Stomach smooth muscle (tissue), 2 donors: ENCODE measurements at regions not wholly inside any gene's neighbourhood (a gene's known extent, or its start where the extent isn't known, plus 50 kb on each side); places are given as distances from the start of the nearest gene placed in this dataset.

Experiments
- H3K27ac ChIP-seq: one replicate; pipeline ENCODE4 v1.7.0; 2013; ENCODE audit warnings: mild to moderate bottlenecking, low read length, inconsistent platforms
- H3K27me3 ChIP-seq, 2 donors: one replicate each; pipeline ENCODE4 v1.7.0; 2013; ENCODE audit warnings: low read length in 2 of 2; ENCODE audit not compliant: insufficient read depth in 2 of 2, control insufficient read depth in 1 of 2
- H3K36me3 ChIP-seq, 2 donors: one replicate each; pipeline ENCODE4 v1.7.0; 2013; ENCODE audit warnings: low read length in 2 of 2; ENCODE audit not compliant: control insufficient read depth in 2 of 2, insufficient read depth in 2 of 2
- H3K4me1 ChIP-seq: one replicate; pipeline ENCODE4 v1.7.0; 2013; ENCODE audit warnings: low read length; ENCODE audit not compliant: control insufficient read depth, insufficient read depth
- H3K4me3 ChIP-seq, 2 donors: one replicate each; pipeline ENCODE4 v1.7.0; 2013; ENCODE audit warnings: low read length in 2 of 2
- H3K9ac ChIP-seq, 2 donors: one replicate each; pipeline ENCODE4 v1.7.0; 2013; ENCODE audit warnings: low read length in 2 of 2, mild to moderate bottlenecking in 1 of 2
- H3K9me3 ChIP-seq, 2 donors: one replicate each; pipeline ENCODE4 v1.7.0; 2013; ENCODE audit warnings: low read length in 2 of 2; ENCODE audit not compliant: control insufficient read depth in 2 of 2
- donor health status: healthy.
- donor health status: Pancreatic carcinoma.

GRCh38 chr7:35552691-35553090, 142.2 kb downstream of the HERPUD2 start:
- H3K4me1 ChIP-seq: no peaks in the 10 kb centered on the region
- H3K9ac ChIP-seq: no peak overlapping the region
- no peak overlapping the region for H3K27ac ChIP-seq
- H3K36me3 ChIP-seq: no peaks in the 10 kb centered on the region
- H3K9me3 ChIP-seq: no peaks in the 10 kb centered on the region
- H3K4me3 ChIP-seq: no peak overlapping the region
- peaks cover 0 to 3% of the 10 kb centered on the region in 2 donors for H3K27me3 ChIP-seq

- Histone ChIP-seq H3K27me3 (peaks cover 0 to 3% of the 10 kb centered on the region in 2 donors), H3K27ac (no peak overlapping the region), H3K9ac (no peak overlapping the region), H3K4me1 (no peaks in the 10 kb centered on the region), H3K4me3 (no peak overlapping the region), H3K36me3 (no peaks in the 10 kb centered on the region), H3K9me3 (no peaks in the 10 kb centered on the region)
These were observed 143.4 kb downstream of the HERPUD2 start for GRCh38 chr7:35551321-35552081.

- no peaks in the 10 kb centered on the region for H3K4me1 ChIP-seq
- H3K27ac ChIP-seq: no peak overlapping the region
- no peaks in the 10 kb centered on the region for H3K36me3 ChIP-seq
- H3K9ac ChIP-seq: no peak overlapping the region
- H3K4me3 ChIP-seq: no peak overlapping the region
- H3K9me3 ChIP-seq: no peaks in the 10 kb centered on the region
- peaks cover 0 to 3% of the 10 kb centered on the region in 2 donors for H3K27me3 ChIP-seq
These were observed 144.1 kb downstream of the HERPUD2 start for GRCh38 chr7:35550831-35551230.

DNA sequence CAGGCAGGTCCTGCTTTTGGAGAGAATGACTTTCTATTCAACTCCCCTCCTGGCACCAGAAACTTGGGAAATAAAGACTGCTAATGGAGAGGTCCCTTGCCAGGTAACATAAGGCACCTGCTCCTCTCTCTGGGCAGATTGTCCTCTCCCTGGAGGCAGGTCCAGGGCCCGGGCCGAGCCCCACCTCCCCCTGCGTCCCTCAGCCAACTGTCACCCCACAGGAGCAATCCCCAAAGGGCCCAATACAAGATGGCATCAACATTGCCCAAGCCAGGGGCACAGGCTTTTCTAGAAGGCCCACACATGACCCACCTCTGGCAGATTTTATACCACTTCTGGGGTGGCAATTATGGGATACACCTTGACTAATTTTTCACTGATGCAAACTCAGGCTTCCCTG, 145.2 kb downstream of the HERPUD2 start:
- Histone ChIP-seq H3K9ac (no peak overlapping the region), H3K36me3 (no peaks in the 10 kb centered on the region), H3K9me3 (no peaks in the 10 kb centered on the region), H3K27ac (no peak overlapping the region), H3K4me1 (no peaks in the 10 kb centered on the region), H3K4me3 (no peak overlapping the region), H3K27me3 (peaks cover 0 to 3% of the 10 kb centered on the region in 2 donors)

GRCh38 chr7:35548291-35548690, 146.6 kb downstream of the HERPUD2 start:
- Histone ChIP-seq H3K4me3 (no peak overlapping the region), H3K9ac (no peak overlapping the region), H3K27ac (no peak overlapping the region), H3K4me1 (no peaks in the 10 kb centered on the region), H3K27me3 (peaks cover 0 to 3% of the 10 kb centered on the region in 2 donors), H3K9me3 (no peaks in the 10 kb centered on the region), H3K36me3 (no peaks in the 10 kb centered on the region)

GRCh38 chr7:35546691-35547429, 148.1 kb downstream of the HERPUD2 start:
- Histone ChIP-seq H3K4me3 (no peak overlapping the region), H3K27ac (no peak overlapping the region), H3K27me3 (peaks cover 0 to 3% of the 10 kb centered on the region in 2 donors), H3K9me3 (no peaks in the 10 kb centered on the region), H3K4me1 (no peaks in the 10 kb centered on the region), H3K9ac (no peak overlapping the region), H3K36me3 (no peaks in the 10 kb centered on the region)

DNA sequence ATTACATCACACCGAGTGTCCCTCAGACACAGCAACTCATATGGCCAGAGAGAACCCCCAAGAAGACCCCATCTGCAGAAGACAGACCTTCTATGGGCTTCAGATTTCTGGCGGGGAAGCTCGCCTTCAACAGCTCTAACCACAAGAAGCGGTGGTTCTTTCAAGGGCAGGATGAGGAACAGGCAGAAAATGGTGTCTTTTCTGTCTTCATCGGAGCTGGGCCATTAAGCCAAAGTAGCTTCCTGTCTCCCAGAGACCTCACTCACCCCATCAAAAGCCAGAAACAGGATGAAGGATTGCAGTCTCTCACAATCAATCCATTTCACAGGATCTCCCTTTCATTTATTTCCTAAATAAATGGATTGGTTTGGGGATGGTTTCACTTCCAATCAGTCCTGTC, 149.1 kb downstream of the HERPUD2 start:
- H3K9me3 ChIP-seq: no peaks in the 10 kb centered on the region
- no peaks in the 10 kb centered on the region for H3K36me3 ChIP-seq
- no peak overlapping the region for H3K4me3 ChIP-seq
- H3K9ac ChIP-seq: no peak overlapping the region
- no peaks in the 10 kb centered on the region for H3K4me1 ChIP-seq
- H3K27me3 ChIP-seq: peaks cover 0 to 3% of the 10 kb centered on the region in 2 donors
- no peak overlapping the region for H3K27ac ChIP-seq

DNA sequence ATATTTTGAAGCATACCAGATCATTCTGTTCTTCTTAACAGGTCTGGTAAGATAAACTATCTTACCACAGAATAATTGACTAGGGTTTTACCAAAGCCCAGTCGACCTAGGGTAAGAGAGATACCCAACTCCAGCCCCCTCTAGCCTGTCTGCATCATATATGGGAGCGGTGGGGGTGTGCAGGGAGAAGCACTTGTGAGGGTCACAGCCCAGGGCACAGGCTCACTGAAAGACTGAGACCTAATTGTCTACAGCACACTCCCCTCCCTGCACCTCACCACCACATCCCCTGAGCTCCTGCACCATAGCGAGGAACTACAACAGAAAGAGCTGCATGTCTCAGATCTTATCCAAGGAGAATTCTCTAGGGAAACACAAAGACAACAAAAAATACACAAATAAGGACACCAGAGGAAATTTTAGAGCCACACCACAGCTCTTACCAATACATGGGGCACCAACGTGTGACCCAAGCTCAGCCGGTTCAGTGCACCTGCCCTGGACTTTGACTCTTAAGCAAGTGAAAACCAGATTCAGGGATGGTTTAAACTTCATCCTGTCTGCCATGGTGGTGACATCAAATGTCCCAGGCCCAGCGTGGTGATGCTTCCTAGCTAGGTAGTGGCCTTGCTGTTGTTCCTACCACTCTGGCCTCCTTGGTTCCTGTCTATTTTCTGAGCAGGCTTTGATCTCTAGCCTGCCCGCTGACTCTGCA, 150.8 kb downstream of the HERPUD2 start:
- Histone ChIP-seq H3K9me3 (no peaks in the 10 kb centered on the region), H3K9ac (no peak overlapping the region), H3K4me1 (no peaks in the 10 kb centered on the region), H3K27me3 (peaks cover 0 to 3% of the 10 kb centered on the region in 2 donors), H3K27ac (no peak overlapping the region), H3K36me3 (no peaks in the 10 kb centered on the region), H3K4me3 (no peak overlapping the region)

DNA sequence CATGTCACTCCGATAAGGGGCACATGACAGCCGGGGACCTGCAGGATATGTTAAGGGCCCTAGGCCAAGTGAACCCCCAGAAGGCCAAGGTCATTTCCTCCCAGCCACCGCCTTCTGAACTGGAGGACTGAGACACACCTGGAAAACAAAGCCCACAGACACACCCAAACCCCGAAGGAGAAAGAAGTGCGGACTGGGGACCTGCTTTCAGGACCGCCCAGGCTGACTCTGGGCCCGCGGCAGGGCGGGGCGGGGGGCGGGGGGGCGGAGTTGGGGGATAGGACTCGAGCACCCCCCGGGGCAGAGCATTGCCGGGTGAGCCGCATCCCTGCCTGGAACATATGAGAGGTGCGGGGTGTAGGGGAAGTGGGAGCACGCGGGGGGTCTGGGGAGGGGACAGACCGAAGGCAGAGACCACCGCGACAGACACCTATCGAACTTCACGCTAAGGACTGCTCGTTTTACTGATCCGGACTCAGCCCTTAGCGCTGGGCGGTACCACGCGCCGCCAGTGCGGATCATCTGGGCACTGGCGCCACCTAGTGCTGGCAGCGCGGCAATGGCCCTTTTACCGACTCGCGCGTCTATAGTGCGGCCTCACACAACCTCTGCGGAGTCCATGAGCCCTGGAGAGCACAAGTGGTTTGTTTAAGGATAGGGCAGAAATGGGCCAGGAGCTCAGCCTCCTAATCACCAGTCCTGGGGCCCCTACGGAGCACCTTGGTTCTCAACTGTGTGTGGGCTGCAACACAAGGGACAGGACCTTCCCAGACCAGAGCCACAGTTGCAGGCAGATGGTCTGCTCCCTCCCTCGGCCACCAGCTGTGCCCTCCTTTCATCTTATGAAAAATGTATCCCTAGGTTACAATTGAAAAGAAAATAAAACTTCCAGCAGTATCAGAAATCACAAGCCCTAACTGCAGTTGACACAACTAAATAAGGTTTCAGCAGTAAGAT, 157.6 kb downstream of the HERPUD2 start:
- Histone ChIP-seq H3K9me3 (no peaks in the 10 kb centered on the region), H3K4me3 (peak overlapping the region in 1 of 2 donors; percentile 64), H3K27ac (no peak overlapping the region), H3K36me3 (no peaks in the 10 kb centered on the region), H3K4me1 (no peaks in the 10 kb centered on the region), H3K27me3 (no peaks in the 10 kb centered on the region), H3K9ac (no peak overlapping the region)

DNA sequence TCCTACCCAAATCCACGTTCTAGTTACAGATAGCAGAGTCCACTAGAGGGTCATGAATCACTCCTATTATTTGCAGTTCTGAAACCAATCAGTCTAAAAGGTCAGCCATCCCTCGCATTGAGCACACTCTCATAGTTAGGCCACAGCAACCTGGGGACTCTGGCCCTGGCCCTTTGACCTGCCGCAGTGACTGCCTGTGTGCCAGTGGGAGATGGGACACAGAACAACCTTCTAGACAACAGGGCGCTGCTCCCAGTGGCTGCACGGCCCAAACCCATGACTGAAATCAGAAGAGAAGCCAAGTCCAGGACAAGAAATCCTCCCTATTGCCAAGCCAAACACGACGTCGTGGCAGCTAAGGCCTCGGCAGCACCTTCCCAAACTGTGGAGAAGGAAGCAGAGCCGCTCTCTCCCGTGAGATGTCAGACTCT, 158.5 kb downstream of the HERPUD2 start:
- Histone ChIP-seq H3K36me3 (no peaks in the 10 kb centered on the region), H3K27ac (no peak overlapping the region), H3K9ac (no peak overlapping the region), H3K27me3 (no peaks in the 10 kb centered on the region), H3K9me3 (no peaks in the 10 kb centered on the region), H3K4me1 (no peaks in the 10 kb centered on the region), H3K4me3 (no peak overlapping the region)
